GM18909 (cell line): ENCODE measurements at regions not wholly inside any gene's neighbourhood (a gene's known extent, or its start where the extent isn't known, plus 50 kb on each side); places are given as distances from the start of the nearest gene placed in this dataset.
"Not testable (repeated sequence)": the region's sequence is repeated elsewhere in the genome, so short reads cannot be mapped to it uniquely, and the experiment has no call there.

Source experiments
- ATAC-seq: cut with Tn5 transposase; IDR thresholded peaks from one replicate; pipeline ENCODE4 v1.9.1; 2021; ENCODE audit warnings: mild to moderate bottlenecking; ENCODE audit not compliant: unreplicated experiment, poor library complexity

DNA sequence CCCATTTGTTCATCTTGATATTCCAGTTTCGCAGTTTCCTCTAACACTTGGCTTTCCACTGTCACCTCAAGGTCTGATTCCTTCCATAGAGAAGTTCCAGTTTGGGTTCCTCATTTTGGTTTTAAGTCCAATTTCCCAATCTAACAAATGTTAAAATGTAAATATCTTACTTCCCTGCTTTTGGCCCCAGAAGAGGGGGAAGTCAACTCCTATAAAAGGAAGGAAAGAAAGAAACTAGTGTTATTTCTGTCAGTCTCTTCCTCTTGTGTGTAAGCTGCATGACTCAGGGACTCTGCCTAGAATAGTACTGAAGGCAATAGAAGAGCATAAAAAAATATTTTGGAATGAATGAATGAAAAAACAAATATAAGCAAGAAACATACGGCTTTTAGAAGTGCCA, 127.5 kb upstream of the CCNG1 start:
- no peak for ATAC-seq

GRCh38 chr5:163310997-163311396, 126.4 kb upstream of the CCNG1 start:
- peak; percentile 44 for ATAC-seq

GRCh38 chr5:163312598-163312997, 124.8 kb upstream of the CCNG1 start:
- no peak for ATAC-seq

DNA sequence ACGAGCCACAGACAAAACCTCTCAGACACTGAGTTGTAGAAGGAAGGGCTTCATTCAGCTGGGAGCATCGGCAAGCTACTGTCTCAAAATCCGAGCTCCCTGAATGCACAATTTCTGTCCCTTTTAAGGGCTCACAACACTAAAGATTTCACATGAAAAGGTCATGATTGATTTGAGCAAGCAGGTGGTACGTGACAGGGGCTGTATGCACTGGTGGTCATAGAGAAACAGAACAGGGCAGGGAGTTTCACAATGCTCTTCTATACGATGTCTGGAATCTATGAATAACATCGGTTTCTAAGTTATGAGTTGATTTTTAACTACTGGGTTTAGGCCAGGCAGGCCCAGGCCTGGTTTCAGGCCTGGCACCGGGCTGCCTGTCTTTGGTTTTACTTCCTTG, 124.3 kb upstream of the CCNG1 start:
- ATAC-seq, result not testable (repeated sequence)

DNA sequence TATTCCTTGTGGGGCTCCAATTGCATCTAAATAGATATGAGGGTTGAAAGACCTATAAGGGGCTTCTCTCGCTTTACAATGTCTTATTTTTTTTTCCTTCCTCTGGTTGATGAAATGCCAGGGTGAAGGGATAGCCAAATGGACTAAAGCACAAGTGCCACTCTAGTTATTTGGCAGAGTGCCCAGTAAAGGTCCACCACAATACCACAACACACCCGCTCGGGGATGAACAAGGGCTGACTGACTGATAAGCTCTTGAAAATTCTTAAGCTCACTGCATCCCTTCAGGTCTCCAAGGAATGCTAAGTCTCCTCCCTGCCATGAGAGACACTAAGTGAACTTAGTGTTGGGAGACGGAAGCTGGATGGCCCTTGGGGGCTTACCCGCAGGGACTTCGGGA, 121.0 kb upstream of the CCNG1 start:
- not testable (repeated sequence) for ATAC-seq

DNA sequence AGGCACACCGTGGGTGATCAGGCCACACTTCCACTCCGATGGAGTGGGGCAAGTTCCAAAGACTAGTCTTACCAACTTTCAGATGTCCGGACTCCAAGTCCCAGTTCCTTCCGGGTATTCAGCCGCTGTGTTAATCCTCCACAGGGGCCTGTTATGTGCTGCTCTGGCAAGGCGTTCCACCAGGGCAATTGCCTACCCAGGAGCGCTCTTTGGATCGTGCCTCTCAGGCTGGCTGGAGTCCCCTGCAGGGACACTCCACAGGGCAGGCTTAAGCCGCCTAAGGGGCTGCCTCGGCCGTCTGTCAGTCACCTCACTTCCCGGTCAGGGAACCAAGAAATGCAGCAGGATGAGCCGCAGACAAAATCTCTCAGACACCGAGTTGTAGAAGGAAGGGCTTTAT, 118.7 kb upstream of the CCNG1 start:
- no peak for ATAC-seq

DNA sequence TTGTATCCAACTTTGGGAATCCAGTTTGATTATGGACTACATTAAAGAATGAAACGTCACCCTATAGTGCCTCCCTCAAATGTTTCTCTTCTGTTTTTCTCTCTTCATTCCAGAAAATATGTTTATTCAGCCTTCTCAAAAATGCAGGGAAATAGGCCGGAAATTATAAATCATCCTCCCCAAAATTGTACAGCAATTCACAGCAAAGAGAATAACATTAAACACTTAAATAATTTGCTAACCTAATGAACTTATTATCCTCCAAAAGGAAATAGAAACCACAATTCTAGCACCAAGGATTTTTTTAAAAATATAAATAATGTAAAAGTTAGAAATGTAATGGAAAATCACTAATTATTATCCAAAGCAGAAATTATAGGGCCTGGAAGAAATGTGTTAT, 115.9 kb upstream of the CCNG1 start:
- ATAC-seq, result no peak

- no peak for ATAC-seq
Measured at GRCh38 chr5:163330723-163331668, 106.4 kb upstream of the CCNG1 start.

- not testable (repeated sequence) for ATAC-seq
Measured at GRCh38 chr5:163336074-163336473, 101.3 kb upstream of the CCNG1 start.

- ATAC-seq, result no peak
Measured at GRCh38 chr5:163339148-163339547, 98.2 kb upstream of the CCNG1 start.

- not testable (repeated sequence) for ATAC-seq
Measured at GRCh38 chr5:163340378-163340777, 97.0 kb upstream of the CCNG1 start.

GRCh38 chr5:163342306-163342705, 95.1 kb upstream of the CCNG1 start:
- no peak for ATAC-seq

- ATAC-seq, result no peak
Measured at GRCh38 chr5:163345216-163345615, 92.2 kb upstream of the CCNG1 start.

DNA sequence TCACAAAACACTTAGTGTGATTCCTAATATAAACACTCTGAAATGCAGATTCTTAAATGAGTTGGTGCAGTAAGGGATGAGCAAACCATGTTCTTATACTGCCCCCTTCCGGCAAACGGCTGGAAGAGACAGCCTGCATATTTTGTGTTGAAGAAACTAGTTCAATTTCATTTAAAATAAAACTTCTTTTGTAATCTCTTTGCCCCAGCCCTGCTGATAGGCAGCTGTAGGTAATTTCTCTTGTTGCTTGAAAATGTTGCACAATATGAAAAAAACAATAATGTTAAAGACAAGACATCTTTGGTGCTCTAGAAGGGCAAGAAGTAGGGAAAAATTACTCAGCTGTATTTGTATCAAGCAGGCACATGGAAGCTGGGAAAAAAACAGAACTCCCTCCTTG, 89.7 kb upstream of the CCNG1 start:
- peak; percentile 81 for ATAC-seq

GRCh38 chr5:163350083-163350482, 87.3 kb upstream of the CCNG1 start:
- peak; percentile 33 for ATAC-seq

DNA sequence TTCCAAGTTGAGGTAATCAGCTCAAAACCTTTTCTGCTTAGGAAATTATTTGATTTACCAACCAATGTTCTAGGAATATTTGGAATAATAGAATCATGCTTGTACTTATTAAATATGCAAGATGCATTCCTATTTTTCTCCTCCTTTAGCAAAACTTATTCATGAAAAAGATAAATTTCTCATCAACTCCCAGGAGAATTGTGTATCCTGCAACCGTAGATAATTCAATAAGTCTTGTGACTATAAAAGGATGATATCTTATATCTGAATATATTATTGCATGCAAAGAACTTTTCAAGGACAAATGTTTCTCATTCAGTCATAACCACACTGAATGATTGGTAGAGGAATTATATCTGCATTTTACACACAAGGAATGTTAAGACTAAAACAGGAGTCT, 84.9 kb upstream of the CCNG1 start:
- ATAC-seq, result no peak

- ATAC-seq, result not testable (repeated sequence)
Measured at GRCh38 chr5:163355811-163356210, 81.6 kb upstream of the CCNG1 start.

- no peak for ATAC-seq
Measured at GRCh38 chr5:163357636-163358035, 79.8 kb upstream of the CCNG1 start.

GRCh38 chr5:163360656-163361055, 76.7 kb upstream of the CCNG1 start:
- no peak for ATAC-seq

DNA sequence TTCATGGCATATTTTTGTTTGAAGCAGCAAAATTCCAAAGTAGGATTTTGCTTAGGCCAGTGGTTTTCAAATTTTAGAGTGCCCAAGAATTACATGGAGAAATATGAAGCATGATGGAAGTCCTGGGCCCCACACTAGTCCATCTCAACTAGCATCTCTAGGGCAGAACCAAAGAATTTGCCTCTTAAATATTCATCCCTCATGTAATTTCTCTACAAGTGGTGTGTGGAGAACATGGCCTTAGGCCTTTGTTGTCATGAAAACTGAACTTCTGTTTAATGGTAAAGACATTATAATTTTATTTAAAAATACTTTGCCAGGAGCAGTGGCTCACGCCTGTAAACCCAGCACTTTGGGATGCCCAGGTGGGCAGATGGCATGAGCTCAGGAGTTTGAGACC, 75.9 kb upstream of the CCNG1 start:
- no peak for ATAC-seq

- ATAC-seq, result peak; percentile 67
Measured at GRCh38 chr5:163362840-163363371, 74.5 kb upstream of the CCNG1 start.

- peak; percentile 27 for ATAC-seq
Measured at GRCh38 chr5:163363389-163363788, 74.0 kb upstream of the CCNG1 start.
